BJ (cell line): ENCODE measurements at regions not wholly inside any gene's neighbourhood (a gene's known extent, or its start where the extent isn't known, plus 50 kb on each side); places are given as distances from the start of the nearest gene placed in this dataset.

ENCODE experiments used
- CTCF ChIA-PET: fragments of 350-600 bp; formaldehyde crosslinking; extraction: SDS; loops from one replicate; lab custom pipeline; 2021; ENCODE audit warnings: antibody characterized with exemption, inconsistent platforms; lab: Yijun Ruan, JAX
- POLR2A ChIA-PET: fragments of 300-600 bp; sonication (Branson Sonifier 250); formaldehyde crosslinking; extraction: SDS; loops from one replicate; lab custom pipeline; 2021; ENCODE audit warnings: antibody characterized with exemption; lab: Charles Lee
- DNase-seq: peaks from one replicate; pipeline ENCODE4 v3.0.0-alpha.2; 2011; ENCODE audit warnings: low read depth
- H3K27me3 ChIP-seq: 2 replicates; pipeline ENCODE4 v1.6.0; 2011; ENCODE audit warnings: low read length; ENCODE audit not compliant: control insufficient read depth, insufficient read depth
- H3K36me3 ChIP-seq: 2 replicates; pipeline ENCODE4 v1.5.1; 2011; ENCODE audit warnings: low read length; ENCODE audit not compliant: control insufficient read depth, insufficient read depth
- H3K4me3 ChIP-seq: 2 replicates; pipeline ENCODE4 v1.5.1; 2011; ENCODE audit warnings: low read depth, mild to moderate bottlenecking, control low read depth, low read length
- TF ChIP-seq, protein P1 (sequence below): IDR thresholded peaks from 2 replicates; pipeline ENCODE4 v1.5.1; 2011; ENCODE audit warnings: low read depth, mild to moderate bottlenecking, control low read depth, inconsistent platforms, low read length, moderate library complexity; ENCODE audit not compliant: insufficient read depth

DNA sequence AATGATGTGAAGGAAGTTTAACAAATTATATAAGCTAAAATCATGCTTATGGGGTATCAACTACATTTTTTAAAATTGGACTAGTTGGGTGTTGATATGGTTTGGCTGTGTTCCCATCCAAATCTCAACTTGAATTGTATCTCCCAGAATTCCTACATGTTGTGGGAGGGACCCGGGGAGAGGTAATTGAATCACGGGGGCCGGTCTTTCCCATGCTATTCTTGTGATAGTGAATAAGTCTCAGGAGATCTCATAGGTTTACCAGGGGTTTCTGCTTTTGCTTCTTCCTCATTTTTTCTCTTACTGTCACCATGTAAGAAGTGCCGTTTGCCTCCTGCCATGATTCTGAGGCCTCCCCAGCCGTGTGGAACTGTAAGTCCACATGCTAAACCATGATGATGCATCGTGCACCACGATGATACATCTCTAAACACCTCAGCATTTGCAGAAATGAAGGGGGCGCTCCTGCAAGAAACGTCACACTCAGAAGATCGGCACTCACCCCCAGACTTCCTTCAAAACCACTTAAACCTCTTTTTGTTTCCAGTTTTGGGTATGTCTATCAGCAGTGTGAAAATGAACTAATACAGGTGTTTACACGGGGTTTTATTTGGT is 340.0 kb downstream of the SHANK2 start:
- no peaks in the 10 kb centered on the region for H3K36me3 ChIP-seq
- TF ChIP-seq, protein P1, sequence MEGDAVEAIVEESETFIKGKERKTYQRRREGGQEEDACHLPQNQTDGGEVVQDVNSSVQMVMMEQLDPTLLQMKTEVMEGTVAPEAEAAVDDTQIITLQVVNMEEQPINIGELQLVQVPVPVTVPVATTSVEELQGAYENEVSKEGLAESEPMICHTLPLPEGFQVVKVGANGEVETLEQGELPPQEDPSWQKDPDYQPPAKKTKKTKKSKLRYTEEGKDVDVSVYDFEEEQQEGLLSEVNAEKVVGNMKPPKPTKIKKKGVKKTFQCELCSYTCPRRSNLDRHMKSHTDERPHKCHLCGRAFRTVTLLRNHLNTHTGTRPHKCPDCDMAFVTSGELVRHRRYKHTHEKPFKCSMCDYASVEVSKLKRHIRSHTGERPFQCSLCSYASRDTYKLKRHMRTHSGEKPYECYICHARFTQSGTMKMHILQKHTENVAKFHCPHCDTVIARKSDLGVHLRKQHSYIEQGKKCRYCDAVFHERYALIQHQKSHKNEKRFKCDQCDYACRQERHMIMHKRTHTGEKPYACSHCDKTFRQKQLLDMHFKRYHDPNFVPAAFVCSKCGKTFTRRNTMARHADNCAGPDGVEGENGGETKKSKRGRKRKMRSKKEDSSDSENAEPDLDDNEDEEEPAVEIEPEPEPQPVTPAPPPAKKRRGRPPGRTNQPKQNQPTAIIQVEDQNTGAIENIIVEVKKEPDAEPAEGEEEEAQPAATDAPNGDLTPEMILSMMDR: no peak
- H3K4me3 ChIP-seq: no peak overlapping the region
- H3K27me3 ChIP-seq: no peaks in the 10 kb centered on the region
- no peak for DNase-seq
- ChIA-PET CTCF (no interaction called here), POLR2A (no interaction called here)

DNA sequence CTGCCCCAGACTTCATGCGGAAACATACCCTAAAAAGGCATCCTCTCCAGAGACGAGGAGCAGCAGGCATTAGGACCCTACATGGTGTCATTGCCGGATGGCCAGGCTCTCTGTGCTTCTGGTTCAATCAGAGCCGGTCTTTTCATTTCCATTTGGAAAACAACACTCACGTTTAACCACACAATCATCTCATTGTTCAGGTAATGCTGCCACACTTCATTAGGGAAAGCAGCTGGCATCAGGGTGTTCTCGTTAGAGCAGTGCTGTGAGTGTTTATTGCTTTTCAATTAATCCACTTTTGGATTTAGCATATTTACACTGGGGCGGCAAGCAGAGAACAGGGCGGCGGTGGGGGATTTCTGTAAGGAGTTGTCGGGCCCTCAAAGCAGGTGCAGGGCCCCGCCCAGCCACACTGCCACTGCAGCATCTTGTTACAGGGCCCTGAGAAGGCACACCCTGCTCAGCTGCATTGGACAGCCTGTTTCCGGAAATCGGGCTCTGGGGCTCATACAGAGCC is 338.6 kb downstream of the SHANK2 start:
- H3K27me3 ChIP-seq: no peaks in the 10 kb centered on the region
- no peak overlapping the region for H3K4me3 ChIP-seq
- ChIA-PET POLR2A (no interaction called here), CTCF (no interaction called here)
- H3K36me3 ChIP-seq: no peaks in the 10 kb centered on the region
- DNase-seq: no peak
- TF ChIP-seq, protein P1: no peak

DNA sequence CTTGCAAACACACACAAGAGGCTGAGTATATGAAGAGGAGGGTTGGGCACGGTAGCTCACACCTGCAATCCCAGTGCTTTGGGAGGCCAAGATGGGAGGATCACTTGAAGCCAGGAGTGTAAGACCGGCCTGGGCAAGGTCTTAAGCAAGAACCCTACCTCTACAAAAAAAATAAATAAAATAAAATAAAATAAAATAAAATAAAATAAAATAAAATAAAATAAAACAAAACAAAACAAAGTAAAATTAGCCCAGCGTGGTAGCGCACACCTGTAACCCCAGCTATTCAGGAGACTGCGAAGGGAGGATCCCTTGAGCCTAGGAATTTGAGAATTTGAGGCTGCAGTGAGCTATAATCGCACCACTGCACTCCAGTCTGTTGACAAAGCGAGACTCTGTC is 337.9 kb downstream of the SHANK2 start:
- ChIA-PET CTCF (no interaction called here), POLR2A (no interaction called here)
- H3K36me3 ChIP-seq: no peaks in the 10 kb centered on the region
- TF ChIP-seq, protein P1: no peak
- no peak for DNase-seq
- no peaks in the 10 kb centered on the region for H3K27me3 ChIP-seq
- no peak overlapping the region for H3K4me3 ChIP-seq

DNA sequence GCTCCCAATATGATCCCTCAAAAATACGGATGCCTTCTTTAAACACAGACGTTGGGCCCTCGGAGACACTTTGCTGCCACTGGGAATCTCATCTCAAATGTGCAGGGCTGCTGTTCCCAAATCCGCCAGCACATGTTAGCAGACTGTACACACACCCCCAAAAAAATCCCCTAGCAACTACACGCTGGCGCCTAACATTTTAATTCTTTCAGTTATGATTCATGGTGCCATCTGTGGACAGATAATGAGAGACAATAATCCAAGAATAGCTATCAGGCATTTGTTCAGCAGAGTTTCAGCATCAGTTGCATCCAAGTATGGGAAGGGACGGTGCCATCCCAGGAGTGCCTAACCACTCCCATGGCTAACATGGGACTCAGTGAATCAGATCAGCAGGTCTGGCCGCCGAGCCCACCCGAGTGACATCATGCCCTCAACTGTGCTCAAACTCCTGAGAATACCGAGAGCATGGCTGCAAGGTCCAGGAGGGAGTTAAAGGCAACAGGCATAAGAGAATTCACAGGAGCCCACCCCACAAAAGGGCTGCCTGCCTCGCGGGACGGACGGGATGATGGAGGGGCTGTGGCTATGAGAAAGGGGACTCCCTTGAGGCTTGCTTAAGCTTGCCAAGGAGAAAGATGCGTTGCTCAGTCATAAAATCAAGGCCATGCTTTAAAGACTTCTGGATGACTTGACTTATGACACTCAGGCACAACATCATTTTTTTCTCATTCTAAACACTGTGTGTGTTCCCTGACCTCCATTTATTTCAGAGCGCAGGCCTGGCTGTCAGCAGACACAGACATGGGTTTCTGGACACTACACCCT is 337.0 kb downstream of the SHANK2 start:
- POLR2A ChIA-PET: no interaction called here
- TF ChIP-seq, protein P1: no peak
- CTCF ChIA-PET: no interaction called here
- no peaks in the 10 kb centered on the region for H3K36me3 ChIP-seq
- no peak overlapping the region for H3K4me3 ChIP-seq
- H3K27me3 ChIP-seq: no peaks in the 10 kb centered on the region
- DNase-seq: no peak

DNA sequence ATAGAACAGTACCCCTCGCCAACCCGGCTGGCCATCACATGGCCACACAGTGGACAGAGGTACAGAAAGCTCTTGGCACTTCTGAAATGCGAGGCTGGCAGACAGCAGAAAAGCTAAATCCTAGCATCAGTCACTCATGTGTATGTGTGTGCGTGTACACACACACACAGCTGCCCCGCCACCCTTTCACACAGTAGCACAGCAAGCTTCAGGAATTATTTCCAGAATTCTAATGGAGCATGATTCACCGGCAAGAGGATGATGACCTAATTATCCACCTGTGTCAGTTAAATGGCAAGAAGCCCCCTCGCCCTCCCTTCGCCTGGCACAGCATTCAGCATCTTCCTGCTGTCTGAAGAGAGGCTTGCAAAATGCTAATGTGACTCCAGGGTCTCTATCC is 336.0 kb downstream of the SHANK2 start:
- no peaks in the 10 kb centered on the region for H3K27me3 ChIP-seq
- TF ChIP-seq, protein P1: no peak
- H3K4me3 ChIP-seq: no peak overlapping the region
- no peak for DNase-seq
- CTCF ChIA-PET: no interaction called here
- POLR2A ChIA-PET: no interaction called here
- no peaks in the 10 kb centered on the region for H3K36me3 ChIP-seq
